A673 (cell line): ENCODE measurements at regions not wholly inside any gene's neighbourhood (a gene's known extent, or its start where the extent isn't known, plus 50 kb on each side); places are given as distances from the start of the nearest gene placed in this dataset.
A peak's percentile ranks its signal among the peaks of the same experiment; 100 is the strongest.
"Not testable (repeated sequence)": the region's sequence is repeated elsewhere in the genome, so short reads cannot be mapped to it uniquely, and the experiment has no call there.

Experiments
- BruUV-seq: library from RNA; stranded (reverse); fragments of 400-500 nt; replicated peaks from 2 replicates; lab custom pipeline; 2021; lab: Mats Ljungman, UMichigan
- CTCF ChIA-PET: fragments of 300-600 bp; sonication (Branson Sonifier 250); formaldehyde crosslinking; loops from one replicate; lab custom pipeline; 2022; ENCODE audit warnings: antibody characterized with exemption; lab: Charles Lee
- POLR2A ChIA-PET: fragments of 300-600 bp; sonication (Branson Sonifier 250); formaldehyde crosslinking; loops from one replicate; lab custom pipeline; 2022; ENCODE audit warnings: antibody characterized with exemption; ENCODE audit not compliant: low non-redundant PET; lab: Charles Lee
- DNase-seq: peaks from one replicate; pipeline ENCODE4 v3.0.0-alpha.2; 2015; ENCODE audit warnings: low spot score
- H3K27ac ChIP-seq: fragments of 200-600 bp; sonication (generic); 2 replicates; pipeline ENCODE4 v1.5.1; 2016; ENCODE audit warnings: mixed run types, low read depth, mild to moderate bottlenecking, mixed read lengths, antibody characterized with exemption, low read length; ENCODE audit not compliant: poor library complexity, severe bottlenecking
- H3K27me3 ChIP-seq: fragments of 200-600 bp; sonication (generic); replicated peaks from 2 replicates; pipeline ENCODE4 v1.6.1; 2017; ENCODE audit warnings: mixed run types, low read depth, mild to moderate bottlenecking, mixed read lengths, antibody characterized with exemption, low read length; ENCODE audit not compliant: insufficient read depth, poor library complexity
- H3K36me3 ChIP-seq: fragments of 200-600 bp; sonication (generic); 2 replicates; pipeline ENCODE4 v1.6.1; 2016; ENCODE audit warnings: mixed run types, mild to moderate bottlenecking, mixed read lengths, antibody characterized with exemption, low read length; ENCODE audit not compliant: insufficient read depth, poor library complexity, severe bottlenecking
- H3K4me1 ChIP-seq: fragments of 200-600 bp; sonication (generic); 2 replicates; pipeline ENCODE4 v1.6.1; 2017; ENCODE audit warnings: mixed run types, mild to moderate bottlenecking, mixed read lengths, antibody characterized with exemption, low read length; ENCODE audit not compliant: insufficient read depth, poor library complexity, severe bottlenecking
- H3K4me3 ChIP-seq: fragments of 200-600 bp; sonication (generic); 2 replicates; pipeline ENCODE4 v1.5.1; 2016; ENCODE audit warnings: low read depth, mixed run types, mild to moderate bottlenecking, mixed read lengths, low read length; ENCODE audit not compliant: poor library complexity, severe bottlenecking
- H3K9me3 ChIP-seq: fragments of 200-600 bp; sonication (generic); 2 replicates; pipeline ENCODE4 v1.6.1; 2016; ENCODE audit warnings: mixed run types, low read depth, mild to moderate bottlenecking, mixed read lengths, antibody characterized with exemption, low read length; ENCODE audit not compliant: poor library complexity, severe bottlenecking
- CTCF ChIP-seq: fragments of 300-800, 200-600 bp; sonication (generic); conservative IDR thresholded peaks from 2 replicates; pipeline ENCODE4 v1.5.1; 2017; ENCODE audit warnings: low read depth, mild to moderate bottlenecking, antibody characterized with exemption, low read length, moderate library complexity, mixed read lengths
- EZH2 ChIP-seq: fragments of 200-600 bp; sonication (generic); IDR thresholded peaks from 2 replicates; pipeline ENCODE4 v1.6.1; 2017; ENCODE audit warnings: borderline replicate concordance, low read depth, mild to moderate bottlenecking, mixed read lengths, antibody characterized with exemption, low read length; ENCODE audit not compliant: poor library complexity, severe bottlenecking
- intact Hi-C: fragments of 100-400 bp; cut with micrococcal nuclease; formaldehyde crosslinking; loops from one replicate; pipeline ENCODE4 v1.10.0; 2022; ENCODE audit not compliant: unreplicated experiment

DNA sequence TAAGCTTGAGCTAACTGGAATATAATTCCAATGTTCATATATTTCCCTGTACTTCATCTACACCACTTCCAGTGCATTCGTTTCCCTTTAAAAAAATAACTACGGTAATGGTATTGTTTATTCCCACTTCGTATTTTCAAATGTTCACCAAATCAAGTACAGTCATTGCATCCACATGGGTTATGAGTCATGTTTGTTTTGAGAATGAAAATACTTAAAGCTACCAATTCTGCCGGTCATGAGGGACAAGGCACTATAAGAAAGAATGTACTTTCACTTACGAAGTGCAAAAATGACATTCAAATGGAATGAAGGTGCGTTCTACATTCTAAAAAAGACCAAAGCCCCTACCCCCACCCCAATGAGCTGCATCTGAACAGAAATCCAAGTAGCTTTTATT, 174.4 kb upstream of the FGF13 start:
- no peak overlapping the region for H3K27ac ChIP-seq
- no TSS peak for BruUV-seq
- no peak for DNase-seq
- no peaks in the 10 kb centered on the region for H3K27me3 ChIP-seq
- ChIA-PET CTCF (no interaction called here), POLR2A (no interaction called here)
- intact Hi-C loops = no loop called here
- H3K36me3 ChIP-seq = no peaks in the 10 kb centered on the region
- peaks cover 7% of the 10 kb centered on the region for H3K9me3 ChIP-seq
- TF ChIP-seq EZH2 (no peak), CTCF (no peak)
- H3K4me1 ChIP-seq = no peaks in the 10 kb centered on the region
- H3K4me3 ChIP-seq = no peak overlapping the region

DNA sequence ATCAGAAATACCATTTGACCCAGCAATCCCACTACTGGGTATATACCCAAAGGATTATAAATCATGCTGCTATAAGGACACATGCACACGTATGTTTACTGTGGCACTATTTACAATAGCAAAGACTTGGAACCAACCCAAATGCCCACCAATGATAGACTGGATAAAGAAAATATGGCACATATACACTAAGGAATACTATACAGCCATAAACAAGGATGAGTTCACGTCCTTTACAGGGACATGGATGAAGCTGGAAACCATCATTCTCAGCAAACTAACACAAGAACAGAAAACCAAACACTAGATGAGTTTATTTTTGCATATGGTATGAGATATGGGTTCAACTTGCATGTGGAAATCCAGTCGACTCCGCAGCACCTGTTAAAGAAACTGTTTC, 168.8 kb upstream of the FGF13 start:
- H3K36me3 ChIP-seq, CTCF ChIA-PET, DNase-seq, H3K4me1 ChIP-seq, H3K9me3 ChIP-seq, intact Hi-C loops, H3K4me3 ChIP-seq, BruUV-seq, H3K27ac ChIP-seq, H3K27me3 ChIP-seq: not testable (repeated sequence)
- POLR2A ChIA-PET = interaction anchor here (0.6 kb wide), 1 partner anchor 475 kb away, joined by 3 read pairs; no protein-coding TSS in a partner anchor

DNA sequence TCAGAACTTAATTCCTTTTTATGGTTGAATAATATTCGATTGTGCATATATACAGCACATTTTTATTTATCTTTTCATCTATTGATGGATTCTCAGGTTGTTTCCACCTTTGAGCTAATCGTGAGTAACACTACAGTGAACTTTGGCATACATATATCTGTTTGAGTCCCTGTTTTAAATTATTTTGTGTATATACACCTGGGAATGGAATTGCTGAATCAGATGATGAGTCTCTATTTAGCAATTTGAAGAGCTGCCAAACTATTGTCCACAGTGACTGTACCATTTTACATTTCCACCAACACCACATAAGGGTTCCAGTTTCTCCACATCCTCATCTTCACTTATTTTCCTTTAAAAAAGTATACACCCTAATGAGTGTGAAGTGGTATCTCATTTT, 166.2 kb upstream of the FGF13 start:
- intact Hi-C loops = no loop called here
- DNase-seq = no peak
- Histone ChIP-seq H3K4me1 (no peaks in the 10 kb centered on the region), H3K9me3 (peaks cover 7% of the 10 kb centered on the region), H3K4me3 (no peak overlapping the region), H3K36me3 (no peaks in the 10 kb centered on the region), H3K27me3 (no peaks in the 10 kb centered on the region), H3K27ac (no peak overlapping the region)
- BruUV-seq = no TSS peak
- CTCF ChIA-PET = no interaction called here
- TF ChIP-seq CTCF (no peak), EZH2 (no peak)
- POLR2A ChIA-PET = no interaction called here

DNA sequence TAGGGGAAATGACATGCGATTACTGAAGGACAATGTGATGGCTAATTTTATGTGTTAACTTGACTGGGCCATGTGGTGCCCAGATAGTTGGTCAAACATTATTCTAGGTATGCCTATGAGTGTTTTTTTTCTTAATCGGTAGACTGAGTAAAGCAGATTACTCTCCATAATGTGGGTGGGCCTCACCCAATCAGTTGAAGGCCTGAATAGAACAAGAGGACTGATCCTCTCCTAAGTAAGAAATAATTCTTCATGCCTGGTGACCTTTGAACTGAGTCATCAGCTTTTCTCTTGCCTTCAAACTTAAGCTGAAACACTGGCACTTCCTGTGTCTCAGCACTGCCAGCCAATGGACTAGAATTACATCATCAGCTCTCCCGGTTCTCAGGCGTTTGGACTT, 164.0 kb upstream of the FGF13 start:
- Histone ChIP-seq H3K27ac (no peak overlapping the region), H3K9me3 (no peaks in the 10 kb centered on the region), H3K27me3 (no peaks in the 10 kb centered on the region), H3K36me3 (no peaks in the 10 kb centered on the region), H3K4me3 (no peak overlapping the region), H3K4me1 (no peaks in the 10 kb centered on the region)
- ChIA-PET CTCF (interaction anchor here (0.6 kb wide), 2 partner anchors 43 to 1159 kb away, joined by 3 read pairs; no protein-coding TSS in a partner anchor), POLR2A (no interaction called here)
- peak; percentile 3 for DNase-seq
- TF ChIP-seq EZH2 = no peak
- TF ChIP-seq CTCF = no peak
- no TSS peak for BruUV-seq
- intact Hi-C loops = no loop called here
